ENCODE measurements at regions not wholly inside any gene's neighbourhood (a gene's known extent, or its start where the extent isn't known, plus 50 kb on each side); places are given as distances from the start of the nearest gene placed in this dataset.

DNA sequence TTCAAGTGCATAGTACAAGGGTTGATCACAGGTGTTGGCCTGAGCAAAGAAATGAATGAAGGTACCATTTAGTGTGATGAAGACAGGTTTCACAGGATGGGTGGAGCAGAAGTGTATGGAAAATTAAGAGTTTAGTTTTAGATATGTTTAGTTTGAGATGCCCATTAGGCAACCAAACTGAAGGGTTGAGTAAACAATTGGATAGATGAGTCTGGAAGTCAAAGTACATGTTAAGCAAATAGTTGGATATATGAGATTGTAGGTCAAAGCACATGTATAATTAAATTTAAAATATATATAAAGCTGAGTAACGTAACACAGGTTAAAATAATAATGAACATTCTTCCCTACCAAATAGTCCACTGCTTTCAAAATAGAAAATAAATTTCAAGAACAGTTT is 237.1 kb upstream of the PCSK5 start:
- H2AFZ ChIP-seq (ENCODE audit: low read depth, low read length, poor library complexity, severe bottlenecking) = no peak overlapping the region
- H3K9me2 ChIP-seq (ENCODE audit: insufficient read depth) = no peaks in the 10 kb centered on the region
- no peak overlapping the region for H3K4me3 ChIP-seq (replicated peaks in 1 of 2; ENCODE audit: low read depth in 1 of 2, low read length in 2 of 2)
- H3K9ac ChIP-seq (ENCODE audit: low read length) = no peak overlapping the region
- H3K4me1 ChIP-seq (ENCODE audit: control insufficient read depth in 1 of 2, insufficient read depth in 2 of 2, low read length in 2 of 2) = no peaks in the 10 kb centered on the region
- ChIA-PET RAD21 (ENCODE audit: low non-redundant PET in 1 of 2, low total read pairs in 2 of 2, uncharacterized antibody in 2 of 2, unreplicated experiment in 2 of 2) (no interaction called here), CTCF (no interaction called here), POLR2A (no interaction called here)
- no peaks in the 10 kb centered on the region for H4K20me1 ChIP-seq (ENCODE audit: insufficient read depth)
- no peaks in the 10 kb centered on the region for H3K79me2 ChIP-seq (ENCODE audit: insufficient read depth, low read length)
- ATAC-seq = no peak
- DNase-seq (ENCODE audit: low read depth, low spot score) = no peak
- no peak overlapping the region for H3K27ac ChIP-seq (ENCODE audit: low read depth, low read length)
- peaks cover 18% of the 10 kb centered on the region; the same call in 1 of the 2 replicates for H3K27me3 ChIP-seq (ENCODE audit: insufficient read depth, low read length)
- H3K4me2 ChIP-seq (ENCODE audit: low read length) = no peak overlapping the region
- TF ChIP-seq TCF7L2 (IDR thresholded peaks at IDR 0.05; ENCODE audit: borderline replicate concordance, extremely low read depth, insufficient read depth, insufficient read length) (no peak), RAD21 (IDR thresholded peaks at IDR 0.05; ENCODE audit: low read depth) (no peak), ELF1 (IDR thresholded peaks at IDR 0.05; ENCODE audit: borderline replicate concordance, low read depth) (no peak), FOSL1 (IDR thresholded peaks at IDR 0.05; ENCODE audit: low read depth) (no peak), EGR1 (IDR thresholded peaks at IDR 0.05; ENCODE audit: low read depth) (no peak), POLR2A (IDR thresholded peaks at IDR 0.05; ENCODE audit: borderline replicate concordance, extremely low read depth, insufficient read depth, insufficient read length) (no peak), CEBPB (IDR thresholded peaks at IDR 0.05; ENCODE audit: low read depth) (no peak), ATF3 (IDR thresholded peaks at IDR 0.05) (no peak), EZH2 (IDR thresholded peaks at IDR 0.05) (no peak), EZH2phosphoT487 (IDR thresholded peaks at IDR 0.05; ENCODE audit: borderline replicate concordance) (no peak), ZFX (IDR thresholded peaks at IDR 0.05) (no peak), JUND (IDR thresholded peaks at IDR 0.05) (no peak), SIN3A (IDR thresholded peaks at IDR 0.05; ENCODE audit: low read depth) (no peak), SRF (IDR thresholded peaks at IDR 0.05; ENCODE audit: low read depth) (no peak), SP1 (IDR thresholded peaks at IDR 0.05; ENCODE audit: low read depth) (no peak), POLR2AphosphoS5 (IDR thresholded peaks at IDR 0.05; ENCODE audit: low read depth, low read length) (no peak)
- TF ChIP-seq, protein P1, sequence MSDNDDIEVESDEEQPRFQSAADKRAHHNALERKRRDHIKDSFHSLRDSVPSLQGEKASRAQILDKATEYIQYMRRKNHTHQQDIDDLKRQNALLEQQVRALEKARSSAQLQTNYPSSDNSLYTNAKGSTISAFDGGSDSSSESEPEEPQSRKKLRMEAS (IDR thresholded peaks at IDR 0.05) = no peak
- TF ChIP-seq, protein P2, sequence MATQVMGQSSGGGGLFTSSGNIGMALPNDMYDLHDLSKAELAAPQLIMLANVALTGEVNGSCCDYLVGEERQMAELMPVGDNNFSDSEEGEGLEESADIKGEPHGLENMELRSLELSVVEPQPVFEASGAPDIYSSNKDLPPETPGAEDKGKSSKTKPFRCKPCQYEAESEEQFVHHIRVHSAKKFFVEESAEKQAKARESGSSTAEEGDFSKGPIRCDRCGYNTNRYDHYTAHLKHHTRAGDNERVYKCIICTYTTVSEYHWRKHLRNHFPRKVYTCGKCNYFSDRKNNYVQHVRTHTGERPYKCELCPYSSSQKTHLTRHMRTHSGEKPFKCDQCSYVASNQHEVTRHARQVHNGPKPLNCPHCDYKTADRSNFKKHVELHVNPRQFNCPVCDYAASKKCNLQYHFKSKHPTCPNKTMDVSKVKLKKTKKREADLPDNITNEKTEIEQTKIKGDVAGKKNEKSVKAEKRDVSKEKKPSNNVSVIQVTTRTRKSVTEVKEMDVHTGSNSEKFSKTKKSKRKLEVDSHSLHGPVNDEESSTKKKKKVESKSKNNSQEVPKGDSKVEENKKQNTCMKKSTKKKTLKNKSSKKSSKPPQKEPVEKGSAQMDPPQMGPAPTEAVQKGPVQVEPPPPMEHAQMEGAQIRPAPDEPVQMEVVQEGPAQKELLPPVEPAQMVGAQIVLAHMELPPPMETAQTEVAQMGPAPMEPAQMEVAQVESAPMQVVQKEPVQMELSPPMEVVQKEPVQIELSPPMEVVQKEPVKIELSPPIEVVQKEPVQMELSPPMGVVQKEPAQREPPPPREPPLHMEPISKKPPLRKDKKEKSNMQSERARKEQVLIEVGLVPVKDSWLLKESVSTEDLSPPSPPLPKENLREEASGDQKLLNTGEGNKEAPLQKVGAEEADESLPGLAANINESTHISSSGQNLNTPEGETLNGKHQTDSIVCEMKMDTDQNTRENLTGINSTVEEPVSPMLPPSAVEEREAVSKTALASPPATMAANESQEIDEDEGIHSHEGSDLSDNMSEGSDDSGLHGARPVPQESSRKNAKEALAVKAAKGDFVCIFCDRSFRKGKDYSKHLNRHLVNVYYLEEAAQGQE (IDR thresholded peaks at IDR 0.05; ENCODE audit: low read depth) = no peak
- TF ChIP-seq, protein P3, sequence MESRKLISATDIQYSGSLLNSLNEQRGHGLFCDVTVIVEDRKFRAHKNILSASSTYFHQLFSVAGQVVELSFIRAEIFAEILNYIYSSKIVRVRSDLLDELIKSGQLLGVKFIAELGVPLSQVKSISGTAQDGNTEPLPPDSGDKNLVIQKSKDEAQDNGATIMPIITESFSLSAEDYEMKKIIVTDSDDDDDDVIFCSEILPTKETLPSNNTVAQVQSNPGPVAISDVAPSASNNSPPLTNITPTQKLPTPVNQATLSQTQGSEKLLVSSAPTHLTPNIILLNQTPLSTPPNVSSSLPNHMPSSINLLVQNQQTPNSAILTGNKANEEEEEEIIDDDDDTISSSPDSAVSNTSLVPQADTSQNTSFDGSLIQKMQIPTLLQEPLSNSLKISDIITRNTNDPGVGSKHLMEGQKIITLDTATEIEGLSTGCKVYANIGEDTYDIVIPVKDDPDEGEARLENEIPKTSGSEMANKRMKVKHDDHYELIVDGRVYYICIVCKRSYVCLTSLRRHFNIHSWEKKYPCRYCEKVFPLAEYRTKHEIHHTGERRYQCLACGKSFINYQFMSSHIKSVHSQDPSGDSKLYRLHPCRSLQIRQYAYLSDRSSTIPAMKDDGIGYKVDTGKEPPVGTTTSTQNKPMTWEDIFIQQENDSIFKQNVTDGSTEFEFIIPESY (IDR thresholded peaks at IDR 0.05; ENCODE audit: extremely low read depth, insufficient replicate concordance, low read length) = no peak
- TF ChIP-seq, protein P4, sequence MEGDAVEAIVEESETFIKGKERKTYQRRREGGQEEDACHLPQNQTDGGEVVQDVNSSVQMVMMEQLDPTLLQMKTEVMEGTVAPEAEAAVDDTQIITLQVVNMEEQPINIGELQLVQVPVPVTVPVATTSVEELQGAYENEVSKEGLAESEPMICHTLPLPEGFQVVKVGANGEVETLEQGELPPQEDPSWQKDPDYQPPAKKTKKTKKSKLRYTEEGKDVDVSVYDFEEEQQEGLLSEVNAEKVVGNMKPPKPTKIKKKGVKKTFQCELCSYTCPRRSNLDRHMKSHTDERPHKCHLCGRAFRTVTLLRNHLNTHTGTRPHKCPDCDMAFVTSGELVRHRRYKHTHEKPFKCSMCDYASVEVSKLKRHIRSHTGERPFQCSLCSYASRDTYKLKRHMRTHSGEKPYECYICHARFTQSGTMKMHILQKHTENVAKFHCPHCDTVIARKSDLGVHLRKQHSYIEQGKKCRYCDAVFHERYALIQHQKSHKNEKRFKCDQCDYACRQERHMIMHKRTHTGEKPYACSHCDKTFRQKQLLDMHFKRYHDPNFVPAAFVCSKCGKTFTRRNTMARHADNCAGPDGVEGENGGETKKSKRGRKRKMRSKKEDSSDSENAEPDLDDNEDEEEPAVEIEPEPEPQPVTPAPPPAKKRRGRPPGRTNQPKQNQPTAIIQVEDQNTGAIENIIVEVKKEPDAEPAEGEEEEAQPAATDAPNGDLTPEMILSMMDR (IDR thresholded peaks at IDR 0.05 in 2 of 3, conservative IDR thresholded peaks at IDR 0.05 in 1 of 3; ENCODE audit: borderline replicate concordance in 1 of 3, insufficient read depth in 1 of 3, low read depth in 2 of 3, low read length in 2 of 3) = no peak
- no peaks in the 10 kb centered on the region for H3K36me3 ChIP-seq (ENCODE audit: control insufficient read depth in 1 of 2, insufficient read depth in 2 of 2, low read length in 2 of 2)
- intact Hi-C loops (cut with micrococcal nuclease) = no loop called here
- BruUV-seq (replicated peaks) = no TSS peak
- H3K9me3 ChIP-seq (ENCODE audit: control insufficient read depth in 1 of 2, insufficient read depth in 1 of 2, low read depth in 1 of 2, low read length in 2 of 2) = no peaks in the 10 kb centered on the region
